HG02798 (cell line): ENCODE measurements at regions not wholly inside any gene's neighbourhood (a gene's known extent, or its start where the extent isn't known, plus 50 kb on each side); places are given as distances from the start of the nearest gene placed in this dataset.

ENCODE experiments used
- ATAC-seq: cut with Tn5 transposase; IDR thresholded peaks from one replicate; pipeline ENCODE4 v1.9.1; 2021; ENCODE audit warnings: mild to moderate bottlenecking; ENCODE audit not compliant: unreplicated experiment, poor library complexity

DNA sequence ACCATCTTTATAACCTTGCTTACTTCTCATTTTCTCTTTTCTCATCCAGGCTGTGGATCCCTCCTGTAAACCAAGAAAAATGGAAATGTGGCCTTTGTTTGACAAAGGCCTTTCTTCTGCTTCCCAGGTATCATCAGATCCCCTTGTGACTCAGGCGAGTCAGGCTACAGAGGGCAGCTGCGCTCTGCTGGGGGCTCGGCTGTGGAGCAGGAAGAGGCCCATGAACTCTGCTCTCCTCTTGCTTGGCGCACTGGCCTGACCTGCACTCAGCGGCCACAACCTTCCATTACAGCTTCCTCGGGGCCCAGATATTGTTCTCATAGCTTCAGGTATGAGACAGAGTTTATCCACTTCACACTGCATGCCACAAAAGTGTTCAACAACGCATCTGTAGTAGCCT, 457.6 kb upstream of the COBL start:
- no peak for ATAC-seq

GRCh38 chr7:51772190-51772589, 455.6 kb upstream of the COBL start:
- no peak for ATAC-seq

DNA sequence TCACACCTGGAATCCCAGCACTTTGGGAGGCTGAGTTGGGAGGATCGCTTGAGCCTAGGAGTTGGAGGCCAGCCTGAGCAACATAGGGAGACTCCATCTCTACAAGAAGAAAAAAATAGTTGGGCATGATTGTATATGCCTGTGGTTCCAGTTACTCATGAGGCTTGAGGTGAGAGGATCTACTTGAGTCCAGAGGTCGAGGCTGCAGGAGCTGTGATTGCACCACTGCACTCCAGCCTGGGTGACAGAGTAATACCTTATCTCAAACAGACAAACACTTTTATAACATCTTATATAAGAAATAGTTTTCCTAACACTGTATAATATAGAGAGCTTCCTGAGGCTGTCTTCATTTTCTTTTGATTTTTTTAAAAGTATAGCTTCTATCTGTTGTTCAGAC, 448.4 kb upstream of the COBL start:
- ATAC-seq: no peak

DNA sequence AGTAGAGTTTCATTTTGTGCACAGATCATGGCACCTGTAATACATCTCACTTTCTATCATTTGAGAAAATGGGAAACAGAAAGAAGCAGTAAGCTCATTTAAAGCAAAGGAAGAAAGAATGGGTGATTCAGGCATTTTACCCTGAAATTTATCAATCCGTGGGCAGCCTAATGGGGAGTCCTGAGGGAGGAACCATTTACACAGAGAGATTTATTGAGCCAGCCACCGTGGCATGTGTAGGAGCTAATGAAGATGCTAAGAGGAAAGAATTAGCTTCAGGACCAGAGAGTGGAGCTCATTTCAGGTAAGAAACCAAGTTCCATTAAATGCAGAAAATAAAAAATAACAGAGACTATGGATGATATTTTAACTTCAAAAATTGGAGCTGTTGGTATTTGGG, 443.4 kb upstream of the COBL start:
- no peak for ATAC-seq

DNA sequence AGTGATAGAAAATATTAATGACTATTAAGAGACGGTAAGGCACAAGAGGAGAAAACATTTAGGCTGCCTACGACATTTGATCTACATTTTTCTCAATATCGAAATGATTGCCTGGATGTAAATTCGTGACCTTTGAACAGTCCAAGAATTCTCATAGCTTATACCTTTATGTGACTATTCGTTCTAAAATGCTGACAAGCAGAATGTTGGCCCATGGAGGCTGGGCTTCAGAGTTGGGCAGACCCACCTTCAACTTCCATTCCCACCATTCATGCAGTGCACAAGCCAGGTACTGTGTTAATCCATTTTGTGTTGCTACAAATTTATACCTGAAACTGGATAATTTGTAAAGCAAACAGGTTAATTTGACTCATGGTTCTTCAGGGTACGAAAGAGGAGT, 441.4 kb upstream of the COBL start:
- ATAC-seq: no peak

DNA sequence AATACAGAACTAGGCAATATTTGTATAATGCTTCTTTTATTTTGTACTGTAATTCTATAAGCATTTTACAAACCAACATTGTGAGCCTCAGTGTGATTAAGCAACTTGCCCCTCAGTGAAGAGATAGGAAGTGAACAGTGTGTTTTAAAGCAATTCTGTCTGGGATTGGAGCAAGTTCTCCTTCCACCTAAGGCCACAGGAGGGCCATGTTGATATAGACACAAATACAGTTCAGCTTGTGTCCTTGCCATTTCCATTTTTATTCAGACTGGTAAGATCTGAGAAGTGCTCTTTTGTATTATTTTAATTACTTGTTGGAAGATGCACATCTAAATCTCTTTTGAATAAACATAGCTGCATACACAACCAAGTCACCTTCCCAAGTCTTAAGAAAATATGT, 416.3 kb upstream of the COBL start:
- ATAC-seq: no peak

DNA sequence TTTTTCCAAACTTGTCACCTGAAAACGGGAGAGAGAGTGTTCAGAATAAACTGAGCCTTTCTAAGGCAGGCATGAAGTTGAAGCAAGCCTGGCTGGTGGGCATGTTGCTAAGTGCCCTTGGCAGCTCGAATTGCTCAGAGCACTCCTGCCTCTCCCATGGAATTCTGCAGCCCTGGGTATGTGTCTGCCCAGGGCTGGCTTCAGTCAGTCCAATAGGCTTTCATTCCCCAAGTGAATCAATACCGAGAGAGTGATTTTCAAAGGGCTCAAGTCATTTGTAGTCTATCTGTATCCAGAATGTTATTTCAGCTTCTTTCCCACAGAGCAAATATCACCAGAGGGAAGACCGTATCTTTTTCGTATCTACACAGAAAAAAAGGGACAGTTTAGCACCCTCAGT, 415.5 kb upstream of the COBL start:
- no peak for ATAC-seq

DNA sequence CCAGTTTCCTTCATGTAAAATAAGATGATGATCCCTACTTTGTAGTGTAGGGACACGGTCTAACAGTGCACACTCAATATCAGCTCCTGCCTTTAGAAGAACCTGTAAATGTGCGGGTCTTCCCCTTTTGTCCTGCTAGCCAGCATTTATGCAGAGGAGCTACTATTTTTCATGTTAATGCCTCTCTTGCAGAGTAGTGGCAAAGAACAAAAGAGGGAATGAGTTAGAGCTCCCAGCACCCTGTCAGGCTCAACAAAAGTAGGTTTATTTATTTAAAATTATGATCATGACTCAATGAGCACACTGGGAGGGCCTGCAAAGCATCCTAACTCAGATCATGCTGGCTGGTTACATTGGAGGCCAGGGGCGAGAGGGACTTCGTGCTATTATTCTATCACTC, 414.5 kb upstream of the COBL start:
- no peak for ATAC-seq

DNA sequence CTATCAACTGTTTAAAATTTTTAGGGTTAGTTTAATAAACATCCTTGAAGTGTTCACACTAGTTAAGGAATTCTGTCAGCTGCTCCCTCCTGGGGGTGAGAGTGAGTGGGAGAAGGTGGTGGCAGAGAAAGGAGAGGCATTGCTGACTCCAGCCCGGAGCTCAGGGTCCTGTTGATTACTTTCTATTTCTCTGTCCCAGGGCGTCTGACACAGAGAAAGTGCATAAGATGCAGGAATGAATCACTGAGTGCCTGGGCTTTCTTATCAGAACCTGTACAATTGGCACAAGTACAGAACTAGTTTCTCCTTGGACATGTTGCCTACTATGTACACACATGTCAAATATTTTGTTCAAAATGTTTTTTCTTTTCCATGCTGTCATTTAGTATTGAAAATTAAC, 410.8 kb upstream of the COBL start:
- ATAC-seq: no peak

GRCh38 chr7:51706851-51707250, 390.2 kb upstream of the COBL start:
- no peak for ATAC-seq

- no peak for ATAC-seq
Measured at GRCh38 chr7:51705701-51706100, 389.1 kb upstream of the COBL start.

DNA sequence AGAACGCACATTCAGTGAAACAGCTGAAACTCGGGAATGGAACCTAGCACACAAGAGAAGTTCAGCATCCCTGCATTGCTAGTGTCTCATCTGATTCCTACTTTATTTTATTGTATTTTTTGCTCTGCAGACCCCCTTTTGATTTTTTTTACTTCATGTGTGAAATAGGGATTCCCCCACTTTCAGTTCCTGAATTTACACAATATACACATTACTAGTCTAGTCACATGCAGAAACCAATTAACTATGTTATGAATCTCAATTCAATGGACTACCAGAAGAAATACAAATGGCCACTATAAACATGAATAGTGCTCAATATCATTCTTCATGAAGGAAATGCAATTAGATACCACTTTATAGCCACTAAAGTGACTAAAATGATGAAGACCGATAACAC, 386.1 kb upstream of the COBL start:
- ATAC-seq: no peak

- no peak for ATAC-seq
Measured at GRCh38 chr7:51701935-51702334, 385.3 kb upstream of the COBL start.

DNA sequence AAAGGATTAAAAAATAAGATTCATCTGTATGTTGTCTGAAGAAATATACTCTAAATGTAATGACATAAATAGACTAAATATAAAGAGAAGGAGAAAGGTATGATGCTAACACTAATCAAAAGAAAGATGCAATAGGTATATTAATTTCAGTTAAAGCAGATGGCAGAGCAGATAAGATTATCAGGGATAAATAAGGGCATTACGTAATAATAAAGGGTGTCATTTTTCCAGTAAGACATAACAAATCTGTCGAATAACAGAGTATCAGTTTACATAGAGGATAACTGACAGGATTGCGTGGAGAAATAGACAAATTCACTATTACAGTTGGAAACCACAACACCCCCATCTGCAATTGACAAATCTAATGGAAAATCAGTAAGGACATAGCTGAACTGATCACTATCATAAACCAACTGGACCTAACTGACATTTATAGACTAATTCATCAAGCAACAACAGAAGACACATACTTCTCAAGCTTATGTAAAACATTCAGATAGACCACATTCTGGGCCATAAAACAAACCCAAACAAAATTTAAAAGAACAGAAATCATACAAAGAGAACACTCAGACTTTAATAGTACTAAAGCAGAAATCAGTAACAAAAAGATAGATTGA, 384.1 kb upstream of the COBL start:
- no peak for ATAC-seq

GRCh38 chr7:51693258-51693657, 376.6 kb upstream of the COBL start:
- ATAC-seq: no peak

DNA sequence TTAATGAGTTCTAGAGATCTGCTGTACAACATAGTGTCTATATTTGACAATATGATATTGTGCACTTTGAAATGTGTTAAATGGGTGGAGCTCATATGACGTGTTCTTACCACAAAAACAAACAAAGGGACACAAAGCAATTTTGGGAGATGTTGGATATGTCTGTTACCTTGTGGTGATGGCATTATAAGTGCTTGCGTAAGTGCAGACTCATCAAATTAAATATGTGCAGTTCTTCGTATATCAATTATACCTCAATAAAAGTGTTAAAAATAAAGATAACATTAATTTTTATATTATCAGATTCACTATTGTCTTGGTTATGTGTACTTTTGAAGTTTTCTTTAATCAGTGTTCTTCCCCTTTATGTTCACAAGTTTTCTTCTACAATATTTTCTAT, 372.9 kb upstream of the COBL start:
- ATAC-seq: no peak

- no peak for ATAC-seq
Measured at GRCh38 chr7:51685794-51686193, 369.2 kb upstream of the COBL start.

- no peak for ATAC-seq
Measured at GRCh38 chr7:51680594-51681399, 364.2 kb upstream of the COBL start.

DNA sequence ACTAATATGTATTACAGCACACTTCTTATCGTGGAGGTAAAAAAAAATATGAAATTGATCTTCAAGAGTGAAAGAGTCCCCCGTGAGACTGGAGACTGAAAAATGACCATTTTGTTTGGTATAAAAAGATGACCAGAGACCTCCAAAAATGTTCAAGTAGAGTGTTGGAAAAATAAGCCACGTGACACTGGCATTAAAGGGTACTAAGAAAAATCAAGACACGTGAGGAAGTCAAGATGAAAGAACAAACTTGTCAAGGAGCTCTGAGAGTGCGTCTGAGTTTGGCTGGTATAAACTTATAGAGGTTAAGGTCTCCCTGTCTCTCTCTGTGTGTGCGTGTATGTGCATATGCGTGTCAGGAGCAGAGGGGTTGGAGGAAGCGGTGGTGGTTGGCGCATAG, 362.7 kb upstream of the COBL start:
- no peak for ATAC-seq

- no peak for ATAC-seq
Measured at GRCh38 chr7:51666751-51667150, 350.1 kb upstream of the COBL start.

DNA sequence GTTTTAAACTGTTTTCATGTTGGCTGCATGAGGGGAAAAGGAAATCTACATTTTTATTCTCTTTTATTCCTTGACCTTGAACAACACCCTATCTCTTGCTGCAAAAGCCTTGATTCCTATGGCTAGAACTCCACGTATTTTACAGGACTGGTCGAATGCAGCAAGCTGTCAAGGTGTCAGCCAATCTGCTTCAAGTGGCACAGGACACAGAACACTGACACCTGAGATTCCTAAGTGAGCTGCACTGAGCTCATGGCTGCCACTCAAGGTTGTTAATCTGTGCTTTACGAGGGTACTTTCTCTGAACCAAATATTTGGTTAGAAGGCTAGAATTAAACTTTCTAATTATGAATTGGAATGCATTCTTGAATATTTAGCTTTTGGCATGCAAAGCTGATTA, 349.7 kb upstream of the COBL start:
- ATAC-seq: no peak
